ENCODE measurements at regions not wholly inside any gene's neighbourhood (a gene's known extent, or its start where the extent isn't known, plus 50 kb on each side); places are given as distances from the start of the nearest gene placed in this dataset.

DNA sequence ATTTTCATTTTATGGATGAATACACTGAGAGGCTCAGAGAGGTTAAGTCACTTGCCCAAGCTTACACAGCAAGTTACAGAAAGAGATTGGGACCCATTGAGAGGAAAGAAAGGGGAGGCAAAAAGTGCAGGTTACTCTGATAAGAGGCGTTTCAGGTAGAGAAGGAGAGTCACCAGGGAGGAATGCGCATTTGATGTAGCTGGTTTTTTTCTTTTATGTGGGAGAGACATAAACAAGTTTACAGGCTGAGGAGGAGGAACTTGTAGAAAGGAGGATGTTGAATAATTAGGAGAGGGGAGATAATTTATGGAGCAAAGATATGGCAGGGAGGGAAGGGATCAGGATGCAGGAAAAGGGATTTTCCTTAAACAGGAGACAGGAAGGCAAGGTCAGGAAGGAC lies 297.0 kb downstream of the PCNX1 start:
- TF ChIP-seq, protein P1, sequence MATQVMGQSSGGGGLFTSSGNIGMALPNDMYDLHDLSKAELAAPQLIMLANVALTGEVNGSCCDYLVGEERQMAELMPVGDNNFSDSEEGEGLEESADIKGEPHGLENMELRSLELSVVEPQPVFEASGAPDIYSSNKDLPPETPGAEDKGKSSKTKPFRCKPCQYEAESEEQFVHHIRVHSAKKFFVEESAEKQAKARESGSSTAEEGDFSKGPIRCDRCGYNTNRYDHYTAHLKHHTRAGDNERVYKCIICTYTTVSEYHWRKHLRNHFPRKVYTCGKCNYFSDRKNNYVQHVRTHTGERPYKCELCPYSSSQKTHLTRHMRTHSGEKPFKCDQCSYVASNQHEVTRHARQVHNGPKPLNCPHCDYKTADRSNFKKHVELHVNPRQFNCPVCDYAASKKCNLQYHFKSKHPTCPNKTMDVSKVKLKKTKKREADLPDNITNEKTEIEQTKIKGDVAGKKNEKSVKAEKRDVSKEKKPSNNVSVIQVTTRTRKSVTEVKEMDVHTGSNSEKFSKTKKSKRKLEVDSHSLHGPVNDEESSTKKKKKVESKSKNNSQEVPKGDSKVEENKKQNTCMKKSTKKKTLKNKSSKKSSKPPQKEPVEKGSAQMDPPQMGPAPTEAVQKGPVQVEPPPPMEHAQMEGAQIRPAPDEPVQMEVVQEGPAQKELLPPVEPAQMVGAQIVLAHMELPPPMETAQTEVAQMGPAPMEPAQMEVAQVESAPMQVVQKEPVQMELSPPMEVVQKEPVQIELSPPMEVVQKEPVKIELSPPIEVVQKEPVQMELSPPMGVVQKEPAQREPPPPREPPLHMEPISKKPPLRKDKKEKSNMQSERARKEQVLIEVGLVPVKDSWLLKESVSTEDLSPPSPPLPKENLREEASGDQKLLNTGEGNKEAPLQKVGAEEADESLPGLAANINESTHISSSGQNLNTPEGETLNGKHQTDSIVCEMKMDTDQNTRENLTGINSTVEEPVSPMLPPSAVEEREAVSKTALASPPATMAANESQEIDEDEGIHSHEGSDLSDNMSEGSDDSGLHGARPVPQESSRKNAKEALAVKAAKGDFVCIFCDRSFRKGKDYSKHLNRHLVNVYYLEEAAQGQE (IDR thresholded peaks at IDR 0.05; ENCODE audit: insufficient replicate concordance, low read depth): no peak
- no peak for TF ChIP-seq CTCF (IDR thresholded peaks at IDR 0.05; ENCODE audit: insufficient read depth, low read length)
